ENCODE measurements at regions not wholly inside any gene's neighbourhood (a gene's known extent, or its start where the extent isn't known, plus 50 kb on each side); places are given as distances from the start of the nearest gene placed in this dataset.

- TF ChIP-seq CTCF (IDR thresholded peaks at IDR 0.05; ENCODE audit: poor library complexity), result no peak
- TF ChIP-seq EZH2phosphoT487 (IDR thresholded peaks at IDR 0.05; ENCODE audit: low read depth, severe bottlenecking, unreplicated experiment), result no peak
Measured at GRCh38 chr20:4084721-4085120, 63.9 kb upstream of the SMOX start.

Measured in hepatocyte (in vitro differentiated cells).